ENCODE measurements at regions not wholly inside any gene's neighbourhood (a gene's known extent, or its start where the extent isn't known, plus 50 kb on each side); places are given as distances from the start of the nearest gene placed in this dataset.

- TF ChIP-seq, protein P1, sequence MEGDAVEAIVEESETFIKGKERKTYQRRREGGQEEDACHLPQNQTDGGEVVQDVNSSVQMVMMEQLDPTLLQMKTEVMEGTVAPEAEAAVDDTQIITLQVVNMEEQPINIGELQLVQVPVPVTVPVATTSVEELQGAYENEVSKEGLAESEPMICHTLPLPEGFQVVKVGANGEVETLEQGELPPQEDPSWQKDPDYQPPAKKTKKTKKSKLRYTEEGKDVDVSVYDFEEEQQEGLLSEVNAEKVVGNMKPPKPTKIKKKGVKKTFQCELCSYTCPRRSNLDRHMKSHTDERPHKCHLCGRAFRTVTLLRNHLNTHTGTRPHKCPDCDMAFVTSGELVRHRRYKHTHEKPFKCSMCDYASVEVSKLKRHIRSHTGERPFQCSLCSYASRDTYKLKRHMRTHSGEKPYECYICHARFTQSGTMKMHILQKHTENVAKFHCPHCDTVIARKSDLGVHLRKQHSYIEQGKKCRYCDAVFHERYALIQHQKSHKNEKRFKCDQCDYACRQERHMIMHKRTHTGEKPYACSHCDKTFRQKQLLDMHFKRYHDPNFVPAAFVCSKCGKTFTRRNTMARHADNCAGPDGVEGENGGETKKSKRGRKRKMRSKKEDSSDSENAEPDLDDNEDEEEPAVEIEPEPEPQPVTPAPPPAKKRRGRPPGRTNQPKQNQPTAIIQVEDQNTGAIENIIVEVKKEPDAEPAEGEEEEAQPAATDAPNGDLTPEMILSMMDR (IDR thresholded peaks at IDR 0.05; ENCODE audit: low read depth, low read length), result no peak
- no peak for DNase-seq (ENCODE audit: low read depth in 2 of 2)
- H3K4me3 ChIP-seq (replicated peaks in 1 of 2; ENCODE audit: low read depth in 2 of 2, low read length in 2 of 2), result no peak overlapping the region
Observed at GRCh38 chr3:18771931-18772330, 346.8 kb upstream of the SATB1 start.

DNA sequence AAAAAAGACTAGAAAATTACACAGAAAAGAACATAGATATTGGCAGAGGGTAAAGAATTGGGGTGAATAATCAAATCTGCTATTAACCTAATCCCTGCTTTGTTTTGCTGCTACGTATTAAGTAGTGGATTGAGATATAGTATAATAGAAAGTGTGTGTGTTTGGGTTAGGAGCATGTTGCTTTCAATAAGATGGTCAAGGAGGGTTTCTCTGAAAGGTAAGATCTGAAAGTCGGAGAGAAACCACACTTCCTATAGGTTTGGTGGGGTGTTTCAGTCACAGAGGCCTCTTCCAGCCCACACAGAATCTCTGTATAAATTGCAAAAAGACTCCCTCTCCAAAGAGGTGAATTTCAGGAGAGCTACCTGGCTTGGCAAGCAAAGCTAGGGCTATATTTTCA is 345.7 kb upstream of the SATB1 start:
- no peak overlapping the region for H3K4me3 ChIP-seq (replicated peaks in 1 of 2; ENCODE audit: low read depth in 2 of 2, low read length in 2 of 2)
- TF ChIP-seq, protein P1 (IDR thresholded peaks at IDR 0.05; ENCODE audit: low read depth, low read length), result no peak
- no peak for DNase-seq (ENCODE audit: low read depth in 2 of 2)

DNA sequence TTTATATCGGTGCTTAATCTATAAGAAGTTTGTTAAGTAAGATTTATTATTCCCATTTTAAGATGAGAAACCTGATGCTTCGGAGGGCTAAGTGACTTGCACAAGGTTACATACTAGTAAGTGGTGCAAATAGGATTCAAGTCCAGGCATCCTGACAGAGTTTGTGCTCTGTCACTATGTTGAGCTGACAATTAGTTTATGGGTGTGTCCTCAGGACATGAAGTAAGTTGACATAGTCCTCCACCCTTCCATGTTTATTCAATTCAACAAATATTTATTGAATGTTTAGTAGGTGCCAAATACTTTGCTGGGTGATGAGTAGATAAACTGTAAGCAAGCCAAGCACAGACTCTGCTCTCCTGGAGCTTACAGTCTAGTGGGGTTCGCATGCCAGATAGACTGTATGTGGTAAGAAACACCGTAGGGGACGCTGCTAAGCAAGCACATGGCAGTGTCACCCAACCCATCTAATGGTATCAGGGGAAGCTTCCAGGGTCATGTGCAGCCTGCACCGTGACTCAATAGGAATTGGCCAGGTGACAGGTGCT is 342.7 kb upstream of the SATB1 start:
- TF ChIP-seq, protein P1 (IDR thresholded peaks at IDR 0.05; ENCODE audit: low read depth, low read length), result no peak
- H3K4me3 ChIP-seq (replicated peaks in 1 of 2; ENCODE audit: low read depth in 2 of 2, low read length in 2 of 2), result no peak overlapping the region
- DNase-seq (ENCODE audit: low read depth in 2 of 2), result no peak

- TF ChIP-seq, protein P1 (IDR thresholded peaks at IDR 0.05; ENCODE audit: low read depth, low read length), result no peak
- DNase-seq (ENCODE audit: low read depth in 2 of 2), result no peak
- H3K4me3 ChIP-seq (replicated peaks in 1 of 2; ENCODE audit: low read depth in 2 of 2, low read length in 2 of 2), result no peak overlapping the region
Observed at GRCh38 chr3:18766974-18767373, 341.8 kb upstream of the SATB1 start.

DNA sequence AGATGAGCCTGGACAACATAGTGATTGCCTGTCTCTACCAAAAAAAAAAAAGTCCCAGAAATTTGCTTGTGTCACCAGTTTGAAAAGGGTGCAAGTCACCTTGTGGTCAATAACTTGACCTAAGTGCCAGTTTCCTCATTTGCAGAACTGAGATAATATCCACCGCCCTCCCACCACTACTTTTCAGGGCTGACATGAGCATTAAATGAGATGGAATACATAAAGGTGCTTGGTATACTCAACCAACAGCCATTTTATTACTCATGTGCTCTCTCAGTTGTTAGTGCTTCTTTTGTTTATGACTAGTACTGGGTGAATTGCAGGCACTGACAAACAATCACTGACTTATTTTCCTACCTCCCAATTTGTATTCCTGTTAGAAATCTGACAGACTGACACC is 340.5 kb upstream of the SATB1 start:
- H3K4me3 ChIP-seq (replicated peaks in 1 of 2; ENCODE audit: low read depth in 2 of 2, low read length in 2 of 2), result no peak overlapping the region
- DNase-seq (ENCODE audit: low read depth in 2 of 2), result no peak
- TF ChIP-seq, protein P1 (IDR thresholded peaks at IDR 0.05; ENCODE audit: low read depth, low read length), result no peak

GRCh38 chr3:18765161-18765560 is 340.0 kb upstream of the SATB1 start:
- no peak overlapping the region for H3K4me3 ChIP-seq (replicated peaks in 1 of 2; ENCODE audit: low read depth in 2 of 2, low read length in 2 of 2)
- no peak for DNase-seq (ENCODE audit: low read depth in 2 of 2)
- TF ChIP-seq, protein P1 (IDR thresholded peaks at IDR 0.05; ENCODE audit: low read depth, low read length), result no peak

DNA sequence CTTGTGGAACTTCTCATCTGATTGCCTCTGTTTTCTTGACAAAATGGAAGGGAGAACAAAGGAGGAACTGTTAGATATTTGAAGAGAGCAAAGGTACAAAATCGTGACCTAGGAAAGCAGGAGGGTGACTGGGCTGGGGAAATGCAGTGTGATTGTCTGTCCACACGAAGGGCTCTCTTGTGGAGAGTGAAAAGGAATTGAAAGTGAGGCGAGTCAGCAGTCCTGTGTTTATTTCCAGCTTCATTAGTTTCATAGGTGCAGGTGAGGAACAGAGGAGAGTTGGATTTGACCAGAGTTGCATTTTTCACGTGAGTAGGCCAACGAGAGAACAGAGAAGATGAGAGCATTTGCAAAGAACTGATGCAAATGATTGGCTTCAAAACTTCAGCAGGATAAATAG is 336.4 kb upstream of the SATB1 start:
- no peak for DNase-seq (ENCODE audit: low read depth in 2 of 2)
- TF ChIP-seq, protein P1 (IDR thresholded peaks at IDR 0.05; ENCODE audit: low read depth, low read length), result no peak
- no peak overlapping the region for H3K4me3 ChIP-seq (replicated peaks in 1 of 2; ENCODE audit: low read depth in 2 of 2, low read length in 2 of 2)
